HG03469 (cell line): ENCODE measurements at regions not wholly inside any gene's neighbourhood (a gene's known extent, or its start where the extent isn't known, plus 50 kb on each side); places are given as distances from the start of the nearest gene placed in this dataset.
"Not testable (repeated sequence)": the region's sequence is repeated elsewhere in the genome, so short reads cannot be mapped to it uniquely, and the experiment has no call there.

Source experiments
- ATAC-seq: cut with Tn5 transposase; IDR thresholded peaks from one replicate; pipeline ENCODE4 v1.9.1; 2021; ENCODE audit warnings: mild to moderate bottlenecking, moderate library complexity, moderate number of reproducible peaks; ENCODE audit not compliant: unreplicated experiment

GRCh38 chr10:36457751-36458150, 667.6 kb upstream of the ANKRD30A start:
- no peak for ATAC-seq

GRCh38 chr10:36455526-36456133, 669.8 kb upstream of the ANKRD30A start:
- ATAC-seq: no peak

- no peak for ATAC-seq
Observed at GRCh38 chr10:36452851-36453250, 672.5 kb upstream of the ANKRD30A start.

GRCh38 chr10:36451391-36451970, 673.9 kb upstream of the ANKRD30A start:
- ATAC-seq: no peak

- no peak for ATAC-seq
Observed at GRCh38 chr10:36450380-36450779, 675.0 kb upstream of the ANKRD30A start.

- no peak for ATAC-seq
Observed at GRCh38 chr10:36448760-36449691, 676.4 kb upstream of the ANKRD30A start.

GRCh38 chr10:36446881-36447280, 678.5 kb upstream of the ANKRD30A start:
- no peak for ATAC-seq

GRCh38 chr10:36443233-36443632, 682.2 kb upstream of the ANKRD30A start:
- no peak for ATAC-seq

- no peak for ATAC-seq
Observed at GRCh38 chr10:36441557-36441956, 683.8 kb upstream of the ANKRD30A start.

GRCh38 chr10:36440539-36440938, 684.9 kb upstream of the ANKRD30A start:
- no peak for ATAC-seq

- ATAC-seq: no peak
Observed at GRCh38 chr10:36437367-36437766, 688.0 kb upstream of the ANKRD30A start.

GRCh38 chr10:36428507-36428906, 696.9 kb upstream of the ANKRD30A start:
- no peak for ATAC-seq

- no peak for ATAC-seq
Observed at GRCh38 chr10:36425131-36425797, 700.1 kb upstream of the ANKRD30A start.

GRCh38 chr10:36424502-36424901, 700.9 kb upstream of the ANKRD30A start:
- no peak for ATAC-seq

- no peak for ATAC-seq
Observed at GRCh38 chr10:36423821-36424248, 701.6 kb upstream of the ANKRD30A start.

- ATAC-seq: no peak
Observed at GRCh38 chr10:36421992-36422391, 703.4 kb upstream of the ANKRD30A start.

GRCh38 chr10:36416513-36416912, 708.9 kb upstream of the ANKRD30A start:
- ATAC-seq: no peak

GRCh38 chr10:36412942-36413341, 712.5 kb upstream of the ANKRD30A start:
- no peak for ATAC-seq

GRCh38 chr10:36400238-36400637, 725.2 kb upstream of the ANKRD30A start:
- ATAC-seq: not testable (repeated sequence)

- no peak for ATAC-seq
Observed at GRCh38 chr10:36393801-36394200, 731.6 kb upstream of the ANKRD30A start.

GRCh38 chr10:36391405-36391804, 734.0 kb upstream of the ANKRD30A start:
- no peak for ATAC-seq
